K562 (cell line): ENCODE measurements at regions not wholly inside any gene's neighbourhood (a gene's known extent, or its start where the extent isn't known, plus 50 kb on each side); places are given as distances from the start of the nearest gene placed in this dataset.

ENCODE experiments used
- ATAC-seq: fragments of 200-7000 bp; cut with Tn5 transposase; 3 replicates; pipeline ENCODE4 v1.9.1; 2020; ENCODE audit warnings: moderate library complexity
- BruUV-seq: library from RNA; stranded (reverse); fragments of 400-500 nt; replicated peaks from 2 replicates; lab custom pipeline; 2021; lab: Mats Ljungman, UMichigan
- CTCF ChIA-PET: fragments of 300-600 bp; formaldehyde crosslinking; extraction: SDS; loops from one replicate; lab custom pipeline; 2021; ENCODE audit warnings: low intra/inter-chr PET ratio; lab: Yijun Ruan, JAX
- POLR2A ChIA-PET: fragments of 300-600, 350-650 bp; sonication (Branson Sonifier 250); formaldehyde crosslinking; extraction: SDS; loops from one replicate; lab custom pipeline; 2021; ENCODE audit warnings: antibody characterized with exemption, inconsistent platforms; lab: Yijun Ruan, JAX
- DNase-seq, 4 experiments: peaks; one replicate each; pipeline versions ENCODE4 v3.0.0 to v3.0.0-alpha.2; 2011 to 2018; ENCODE audit warnings: low spot score in 3 of 4, mixed read lengths in 3 of 4; ENCODE audit errors: extremely low read depth in 1 of 4
- FAIRE-seq: peaks from 2 replicates; lab custom pipeline; 2011; peaks lifted over from hg19 to GRCh38; lab: Jason Lieb, UNC
- H2AFZ ChIP-seq: 2 replicates; pipeline ENCODE4 v1.6.0; 2011; ENCODE audit warnings: low read depth, low read length, control low read depth, inconsistent platforms
- H3K27ac ChIP-seq: fragments of 200-600 bp; 3 replicates; pipeline ENCODE4 v1.8.0; 2011; ENCODE audit warnings: low read depth, mild to moderate bottlenecking, control low read depth, inconsistent platforms, low read length, moderate library complexity, mixed read lengths; ENCODE audit errors: extremely low read depth
- H3K27me3 ChIP-seq, 2 experiments: fragments of 300-600 bp in 1 of 2; 2 replicates in 1 of 2; 3 replicates in 1 of 2; pipeline versions ENCODE4 v1.6.0 to v1.8.0; 2011; ENCODE audit warnings: inconsistent platforms in 2 of 2, low read length in 2 of 2, mild to moderate bottlenecking in 1 of 2, mixed read lengths in 1 of 2, moderate library complexity in 1 of 2; ENCODE audit not compliant: control insufficient read depth in 2 of 2, insufficient read depth in 2 of 2
- H3K36me3 ChIP-seq: fragments of 300-600 bp; 3 replicates; pipeline ENCODE4 v1.8.0; 2011; ENCODE audit warnings: mild to moderate bottlenecking, low read length, inconsistent platforms; ENCODE audit not compliant: control insufficient read depth, insufficient read depth
- H3K4me1 ChIP-seq, 2 experiments: fragments of 200-600 bp in 1 of 2; replicated peaks in 1 of 2; 2 replicates in 1 of 2; 3 replicates in 1 of 2; pipeline versions ENCODE4 v1.5.1 to v1.8.0; 2011; ENCODE audit warnings: inconsistent platforms in 2 of 2, low read length in 2 of 2, mild to moderate bottlenecking in 1 of 2, mixed read lengths in 1 of 2, moderate library complexity in 1 of 2; ENCODE audit not compliant: control insufficient read depth in 2 of 2, insufficient read depth in 2 of 2
- H3K4me2 ChIP-seq: 2 replicates; pipeline ENCODE4 v1.6.1; 2011; ENCODE audit warnings: low read length, control low read depth, inconsistent platforms, mixed read lengths; ENCODE audit not compliant: insufficient read depth
- H3K4me3 ChIP-seq: fragments of 200-600 bp; sonication (generic), shearing (Covaris generic); 2 replicates; pipeline ENCODE4 v1.5.1; 2016; ENCODE audit warnings: control low read depth, inconsistent platforms
- H3K79me2 ChIP-seq: fragments of 200-600 bp; 3 replicates; pipeline ENCODE4 v1.8.0; 2011; ENCODE audit warnings: low read length, inconsistent platforms; ENCODE audit not compliant: control insufficient read depth, insufficient read depth
- H3K9ac ChIP-seq, 2 experiments: 2 replicates each; pipeline versions ENCODE4 v1.6.0 to v1.6.1; 2011; ENCODE audit warnings: low read depth in 2 of 2, low read length in 2 of 2, control low read depth in 1 of 2, inconsistent platforms in 1 of 2, mild to moderate bottlenecking in 1 of 2, mixed read lengths in 1 of 2; ENCODE audit not compliant: insufficient read depth in 1 of 2
- H3K9me1 ChIP-seq: one replicate; pipeline ENCODE4 v1.6.0; 2011; ENCODE audit warnings: inconsistent platforms, mild to moderate bottlenecking, low read length, moderate library complexity; ENCODE audit not compliant: control insufficient read depth, insufficient read depth
- H3K9me3 ChIP-seq: replicated peaks from 2 replicates; pipeline ENCODE4 v1.5.1; 2011; ENCODE audit warnings: low read depth, low read length, inconsistent platforms; ENCODE audit not compliant: control insufficient read depth, insufficient read depth
- H4K20me1 ChIP-seq: replicated peaks from 2 replicates; pipeline ENCODE4 v1.6.1; 2011; ENCODE audit warnings: low read length, inconsistent platforms, mixed read lengths; ENCODE audit not compliant: control insufficient read depth, insufficient read depth
- FIP1L1 ChIP-seq: fragments of 200-400 bp; formaldehyde crosslinking; IDR thresholded peaks from 2 replicates; pipeline ENCODE4 v1.6.1; 2018; ENCODE audit warnings: mild to moderate bottlenecking, low read depth, low read length; ENCODE audit not compliant: poor library complexity, severe bottlenecking
- KDM1A ChIP-seq, 2 experiments: fragments of 450-650 bp; IDR thresholded peaks; 2 replicates each; pipeline ENCODE4 v1.6.1; 2016; ENCODE audit warnings: mild to moderate bottlenecking in 2 of 2
- KLF1 ChIP-seq: fragments of 450-650 bp; IDR thresholded peaks from 2 replicates; pipeline ENCODE4 v1.6.1; 2016; ENCODE audit warnings: missing genetic modification characterization, missing compliant biosample characterization
- PCBP1 ChIP-seq: fragments of 200-400 bp; formaldehyde crosslinking; IDR thresholded peaks from 2 replicates; pipeline ENCODE4 v1.6.1; 2018; ENCODE audit warnings: mild to moderate bottlenecking, low read depth, low read length; ENCODE audit not compliant: poor library complexity, severe bottlenecking
- WGBS: fragments of 100-300 bp; shearing (Covaris generic); methylation state at CpG from one replicate; pipeline ENCODE4 v1.1.6; 2016; ENCODE audit warnings: low coverage, mixed read lengths; ENCODE audit not compliant: insufficient coverage; ENCODE audit errors: missing lambda C conversion rate; 5-methylcytosine and 5-hydroxymethylcytosine counted together
- in situ Hi-C: fragments of 300-500 bp; cut with MboI; formaldehyde crosslinking; loops from 4 replicates; pipeline ENCODE4 v1.15.0; 2018; ENCODE audit warnings: inconsistent platforms, mixed read lengths
- intact Hi-C: fragments of 100-400 bp; cut with micrococcal nuclease; formaldehyde crosslinking; loops from 2 replicates; pipeline ENCODE4 v1.14.2; 2022
- TF ChIP-seq, protein P1 (sequence below): sonication (generic); formaldehyde crosslinking; IDR thresholded peaks from 2 replicates; pipeline ENCODE4 v1.8.1; 2023; ENCODE audit warnings: mild to moderate bottlenecking, missing genetic modification reagents
- TF ChIP-seq, protein P2 (sequence below): fragments of 450-650 bp; IDR thresholded peaks from 2 replicates; pipeline ENCODE4 v1.6.1; 2016; ENCODE audit warnings: low read depth

DNA sequence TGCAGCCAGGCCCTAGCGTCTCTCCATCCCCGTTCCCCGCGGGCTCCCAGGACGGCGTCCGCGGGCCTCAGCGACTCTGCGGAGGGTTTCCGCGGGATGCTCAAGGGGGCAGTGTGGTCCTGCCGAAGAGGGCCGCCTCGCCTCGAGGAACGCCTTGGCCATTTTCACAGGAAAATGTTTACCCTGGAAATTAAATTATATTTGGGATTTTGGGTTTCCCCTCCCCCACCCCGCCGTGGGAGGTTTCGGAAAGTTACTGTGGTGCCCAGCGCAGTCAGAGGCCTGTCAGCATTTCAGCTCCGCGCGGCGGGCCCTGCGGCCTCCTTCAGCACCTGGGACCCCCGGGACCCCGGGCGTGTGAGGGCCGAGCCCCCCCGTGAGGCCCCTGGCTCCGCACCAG lies 94.5 kb downstream of the PCTP start:
- H3K4me3 ChIP-seq = no peak overlapping the region
- H3K9me1 ChIP-seq = no peaks in the 10 kb centered on the region
- in situ Hi-C loops = no loop called here
- H3K27me3 ChIP-seq = peaks cover 0 to 2% of the 10 kb centered on the region in 2 experiments; a peak in 1 of 5 replicates
- no peaks in the 10 kb centered on the region for H4K20me1 ChIP-seq
- FAIRE-seq = no peak
- intact Hi-C loops = no loop called here
- H2AFZ ChIP-seq = no peak overlapping the region
- no peaks in the 10 kb centered on the region for H3K79me2 ChIP-seq
- WGBS = 90% methylated on average over 9 of the region's 32 CpGs
- no peak for ATAC-seq
- no TSS peak for BruUV-seq
- no peaks in the 10 kb centered on the region for H3K9me3 ChIP-seq
- H3K9ac ChIP-seq = no peak overlapping the region
- no peak for DNase-seq
- POLR2A ChIA-PET = interaction anchor here (1.2 kb wide), 1 partner anchor 15 kb away, joined by 4 read pairs; no protein-coding TSS in a partner anchor
- CTCF ChIA-PET = no interaction called here
- H3K36me3 ChIP-seq = no peaks in the 10 kb centered on the region
- TF ChIP-seq PCBP1 = peak; percentile 38
- TF ChIP-seq, protein P1, sequence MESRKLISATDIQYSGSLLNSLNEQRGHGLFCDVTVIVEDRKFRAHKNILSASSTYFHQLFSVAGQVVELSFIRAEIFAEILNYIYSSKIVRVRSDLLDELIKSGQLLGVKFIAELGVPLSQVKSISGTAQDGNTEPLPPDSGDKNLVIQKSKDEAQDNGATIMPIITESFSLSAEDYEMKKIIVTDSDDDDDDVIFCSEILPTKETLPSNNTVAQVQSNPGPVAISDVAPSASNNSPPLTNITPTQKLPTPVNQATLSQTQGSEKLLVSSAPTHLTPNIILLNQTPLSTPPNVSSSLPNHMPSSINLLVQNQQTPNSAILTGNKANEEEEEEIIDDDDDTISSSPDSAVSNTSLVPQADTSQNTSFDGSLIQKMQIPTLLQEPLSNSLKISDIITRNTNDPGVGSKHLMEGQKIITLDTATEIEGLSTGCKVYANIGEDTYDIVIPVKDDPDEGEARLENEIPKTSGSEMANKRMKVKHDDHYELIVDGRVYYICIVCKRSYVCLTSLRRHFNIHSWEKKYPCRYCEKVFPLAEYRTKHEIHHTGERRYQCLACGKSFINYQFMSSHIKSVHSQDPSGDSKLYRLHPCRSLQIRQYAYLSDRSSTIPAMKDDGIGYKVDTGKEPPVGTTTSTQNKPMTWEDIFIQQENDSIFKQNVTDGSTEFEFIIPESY (CRISPR knock-in tag) = peak; percentile 64; the same call in 1 of the 2 replicates
- TF ChIP-seq KLF1 (tag) = no peak
- H3K4me1 ChIP-seq = peaks cover 0 to 7% of the 10 kb centered on the region in 2 experiments; a peak in 1 of 5 replicates
- H3K4me2 ChIP-seq = no peak overlapping the region
- no peak overlapping the region for H3K27ac ChIP-seq

DNA sequence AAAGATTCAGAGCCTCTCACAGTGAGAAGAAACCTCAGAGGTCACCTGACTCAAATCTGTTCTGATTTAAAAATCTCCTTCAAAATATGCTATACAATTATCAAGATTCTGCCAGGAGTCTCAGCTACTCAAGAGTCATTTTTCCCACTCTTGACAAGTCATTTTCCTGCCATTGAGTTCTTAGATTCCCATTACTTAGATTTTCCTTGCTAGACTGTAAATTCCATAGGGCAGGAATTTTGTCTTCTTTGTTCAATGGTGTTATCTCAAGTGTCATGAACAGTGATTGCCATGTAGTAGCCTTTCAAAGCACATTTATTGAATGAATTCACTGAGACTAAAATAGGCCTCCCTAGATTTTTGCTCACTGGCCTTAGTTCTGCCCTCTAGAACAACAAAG lies 95.9 kb downstream of the PCTP start:
- Histone ChIP-seq H3K9me1 (no peaks in the 10 kb centered on the region), H3K27ac (no peak overlapping the region), H4K20me1 (no peaks in the 10 kb centered on the region), H3K27me3 (no peaks in the 10 kb centered on the region), H3K4me2 (no peak overlapping the region), H2AFZ (no peak overlapping the region), H3K9ac (no peak overlapping the region), H3K4me1 (peaks cover 0 to 7% of the 10 kb centered on the region in 2 experiments; a peak in 1 of 5 replicates), H3K4me3 (no peak overlapping the region), H3K9me3 (no peaks in the 10 kb centered on the region), H3K79me2 (no peaks in the 10 kb centered on the region), H3K36me3 (no peaks in the 10 kb centered on the region)
- no TSS peak for BruUV-seq
- in situ Hi-C loops (no loop called here), intact Hi-C loops (no loop called here)
- DNase-seq (no peak), FAIRE-seq (no peak), ATAC-seq (no peak)
- ChIA-PET POLR2A (no interaction called here), CTCF (no interaction called here)
- peak; percentile 33 to 57; a peak in 2 of 4 replicates for TF ChIP-seq KDM1A (IDR thresholded peaks at IDR 0.05)
- TF ChIP-seq, protein P2, sequence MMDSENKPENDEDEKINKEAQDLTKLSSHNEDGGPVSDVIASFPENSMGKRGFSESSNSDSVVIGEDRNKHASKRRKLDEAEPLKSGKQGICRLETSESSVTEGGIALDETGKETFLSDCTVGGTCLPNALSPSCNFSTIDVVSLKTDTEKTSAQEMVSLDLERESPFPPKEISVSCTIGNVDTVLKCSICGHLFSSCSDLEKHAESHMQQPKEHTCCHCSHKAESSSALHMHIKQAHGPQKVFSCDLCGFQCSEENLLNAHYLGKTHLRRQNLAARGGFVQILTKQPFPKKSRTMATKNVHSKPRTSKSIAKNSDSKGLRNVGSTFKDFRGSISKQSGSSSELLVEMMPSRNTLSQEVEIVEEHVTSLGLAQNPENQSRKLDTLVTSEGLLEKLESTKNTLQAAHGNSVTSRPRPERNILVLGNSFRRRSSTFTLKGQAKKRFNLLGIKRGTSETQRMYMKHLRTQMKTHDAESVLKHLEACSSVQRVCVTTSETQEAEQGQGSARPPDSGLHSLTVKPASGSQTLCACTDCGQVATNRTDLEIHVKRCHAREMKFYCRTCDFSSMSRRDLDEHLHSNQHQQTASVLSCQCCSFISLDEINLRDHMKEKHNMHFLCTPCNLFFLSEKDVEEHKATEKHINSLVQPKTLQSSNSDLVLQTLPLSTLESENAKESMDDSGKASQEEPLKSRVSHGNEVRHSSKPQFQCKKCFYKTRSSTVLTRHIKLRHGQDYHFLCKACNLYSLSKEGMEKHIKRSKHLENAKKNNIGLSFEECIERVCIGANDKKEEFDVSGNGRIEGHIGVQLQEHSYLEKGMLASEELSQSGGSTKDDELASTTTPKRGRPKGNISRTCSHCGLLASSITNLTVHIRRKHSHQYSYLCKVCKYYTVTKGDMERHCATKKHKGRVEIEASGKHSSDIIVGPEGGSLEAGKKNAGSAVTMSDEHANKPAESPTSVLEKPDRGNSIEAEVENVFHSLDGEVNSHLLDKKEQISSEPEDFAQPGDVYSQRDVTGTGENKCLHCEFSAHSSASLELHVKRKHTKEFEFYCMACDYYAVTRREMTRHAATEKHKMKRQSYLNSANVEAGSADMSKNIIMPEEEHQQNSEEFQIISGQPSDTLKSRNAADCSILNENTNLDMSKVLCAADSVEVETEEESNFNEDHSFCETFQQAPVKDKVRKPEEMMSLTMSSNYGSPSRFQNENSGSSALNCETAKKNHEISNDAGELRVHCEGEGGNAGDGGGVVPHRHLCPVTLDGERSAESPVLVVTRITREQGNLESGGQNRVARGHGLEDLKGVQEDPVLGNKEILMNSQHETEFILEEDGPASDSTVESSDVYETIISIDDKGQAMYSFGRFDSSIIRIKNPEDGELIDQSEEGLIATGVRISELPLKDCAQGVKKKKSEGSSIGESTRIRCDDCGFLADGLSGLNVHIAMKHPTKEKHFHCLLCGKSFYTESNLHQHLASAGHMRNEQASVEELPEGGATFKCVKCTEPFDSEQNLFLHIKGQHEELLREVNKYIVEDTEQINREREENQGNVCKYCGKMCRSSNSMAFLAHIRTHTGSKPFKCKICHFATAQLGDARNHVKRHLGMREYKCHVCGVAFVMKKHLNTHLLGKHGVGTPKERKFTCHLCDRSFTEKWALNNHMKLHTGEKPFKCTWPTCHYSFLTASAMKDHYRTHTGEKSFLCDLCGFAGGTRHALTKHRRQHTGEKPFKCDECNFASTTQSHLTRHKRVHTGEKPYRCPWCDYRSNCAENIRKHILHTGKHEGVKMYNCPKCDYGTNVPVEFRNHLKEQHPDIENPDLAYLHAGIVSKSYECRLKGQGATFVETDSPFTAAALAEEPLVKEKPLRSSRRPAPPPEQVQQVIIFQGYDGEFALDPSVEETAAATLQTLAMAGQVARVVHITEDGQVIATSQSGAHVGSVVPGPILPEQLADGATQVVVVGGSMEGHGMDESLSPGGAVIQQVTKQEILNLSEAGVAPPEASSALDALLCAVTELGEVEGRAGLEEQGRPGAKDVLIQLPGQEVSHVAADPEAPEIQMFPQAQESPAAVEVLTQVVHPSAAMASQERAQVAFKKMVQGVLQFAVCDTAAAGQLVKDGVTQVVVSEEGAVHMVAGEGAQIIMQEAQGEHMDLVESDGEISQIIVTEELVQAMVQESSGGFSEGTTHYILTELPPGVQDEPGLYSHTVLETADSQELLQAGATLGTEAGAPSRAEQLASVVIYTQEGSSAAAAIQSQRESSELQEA = no peak
- TF ChIP-seq FIP1L1 = no peak
